CD4-positive, alpha-beta T cell (primary cell): ENCODE measurements at regions not wholly inside any gene's neighbourhood (a gene's known extent, or its start where the extent isn't known, plus 50 kb on each side); places are given as distances from the start of the nearest gene placed in this dataset.

Experiments used
- ATAC-seq: fragments of 200-7000 bp; cut with Tn5 transposase; one replicate; pipeline ENCODE4 v1.10.0; 2022; ENCODE audit warnings: mild to moderate bottlenecking; ENCODE audit not compliant: poor library complexity
- CTCF ChIA-PET: fragments of 350-600 bp; sonication (Branson Sonifier 250); formaldehyde crosslinking; loops from one replicate; lab custom pipeline; 2021; ENCODE audit warnings: antibody characterized with exemption, inconsistent platforms; lab: Charles Lee
- POLR2A ChIA-PET: fragments of 350-600 bp; sonication (Branson Sonifier 250); formaldehyde crosslinking; loops from one replicate; lab custom pipeline; 2021; ENCODE audit warnings: antibody characterized with exemption, inconsistent platforms; lab: Charles Lee
- DNase-seq, 14 experiments: peaks; one replicate each; pipeline ENCODE4 v3.0.0-alpha.2; 2013 to 2020; ENCODE audit warnings: mixed read lengths in 2 of 14
- H3K27ac ChIP-seq, 2 donors: one replicate each; pipeline versions ENCODE4 v1.5.1 to v1.7.0; 2013; ENCODE audit warnings: low read length in 2 of 2, low read depth in 1 of 2, mild to moderate bottlenecking in 1 of 2
- H3K27me3 ChIP-seq, 2 experiments: 1 replicate in 1 of 2; 2 replicates in 1 of 2; pipeline versions ENCODE4 v1.6.1 to v1.7.0; 2013; ENCODE audit warnings: low read length in 2 of 2, control low read depth in 1 of 2, mild to moderate bottlenecking in 1 of 2, moderate library complexity in 1 of 2; ENCODE audit not compliant: insufficient read depth in 2 of 2, control insufficient read depth in 1 of 2
- H3K36me3 ChIP-seq: one replicate; pipeline ENCODE4 v1.6.1; 2013; ENCODE audit warnings: low read length, control low read depth; ENCODE audit not compliant: insufficient read depth
- H3K4me1 ChIP-seq: one replicate; pipeline ENCODE4 v1.6.1; 2013; ENCODE audit warnings: low read length, control low read depth; ENCODE audit not compliant: insufficient read depth
- H3K4me3 ChIP-seq: one replicate; pipeline ENCODE4 v1.5.1; 2013; ENCODE audit warnings: mild to moderate bottlenecking, low read length, moderate library complexity
- H3K9me3 ChIP-seq, 2 experiments: 1 replicate in 1 of 2; 2 replicates in 1 of 2; pipeline versions ENCODE4 v1.6.1 to v1.7.0; 2013; ENCODE audit warnings: low read length in 2 of 2, mild to moderate bottlenecking in 2 of 2, control low read depth in 1 of 2, moderate library complexity in 1 of 2; ENCODE audit not compliant: control insufficient read depth in 1 of 2, insufficient read depth in 1 of 2
- H3K27ac Mint-ChIP-seq: one replicate; pipeline ENCODE4 v1.8.0; 2020; ENCODE audit warnings: mixed read lengths
- H3K27me3 Mint-ChIP-seq: one replicate; pipeline ENCODE4 v1.8.0; 2021; ENCODE audit warnings: mixed read lengths
- H3K36me3 Mint-ChIP-seq: one replicate; pipeline ENCODE4 v1.8.0; 2021; ENCODE audit warnings: low read depth, mixed read lengths
- H3K4me1 Mint-ChIP-seq: one replicate; pipeline ENCODE4 v1.8.0; 2021; ENCODE audit warnings: low read depth, mixed read lengths
- H3K4me3 Mint-ChIP-seq: one replicate; pipeline ENCODE4 v1.8.0; 2020; ENCODE audit warnings: mild to moderate bottlenecking, mixed read lengths
- H3K9me3 Mint-ChIP-seq: one replicate; pipeline ENCODE4 v1.8.0; 2020; ENCODE audit warnings: mixed read lengths
- intact Hi-C, 2 experiments: fragments of 100-400 bp; cut with DNase I in 1 of 2; cut with micrococcal nuclease in 1 of 2; formaldehyde crosslinking; loops; one replicate each; pipeline versions ENCODE4 v1.15.1 to v1.9.0; 2023 to 2025; cut with DNase I, micrococcal nuclease
- TF ChIP-seq, protein P1 (sequence below): fragments of 200-600 bp; IDR thresholded peaks from one replicate; pipeline ENCODE4 v1.8.0; 2022; ENCODE audit warnings: antibody characterized with exemption, mild to moderate bottlenecking

DNA sequence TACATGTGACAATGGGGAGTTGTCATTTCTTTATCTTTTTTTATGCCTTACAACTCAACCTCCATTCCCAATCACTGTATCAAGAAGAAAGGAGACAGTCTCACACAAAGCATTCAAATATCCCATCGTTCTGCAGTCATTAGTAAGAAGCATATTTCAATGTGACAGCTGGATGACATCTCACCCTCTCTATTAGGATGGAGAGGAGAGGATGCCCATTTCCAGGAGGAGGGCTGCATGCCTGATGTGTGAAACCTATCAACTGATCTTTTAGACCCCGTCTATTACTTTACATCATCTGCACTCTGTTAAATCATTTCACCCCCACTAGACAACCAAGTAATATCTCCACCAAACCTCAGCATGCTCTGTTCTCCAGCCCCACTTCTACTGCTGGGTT is 292.7 kb upstream of the CHAC2 start:
- H3K4me1 Mint-ChIP-seq: no peaks in the 10 kb centered on the region
- intact Hi-C loops: no loop called here
- no peaks in the 10 kb centered on the region for H3K36me3 Mint-ChIP-seq
- TF ChIP-seq, protein P1, sequence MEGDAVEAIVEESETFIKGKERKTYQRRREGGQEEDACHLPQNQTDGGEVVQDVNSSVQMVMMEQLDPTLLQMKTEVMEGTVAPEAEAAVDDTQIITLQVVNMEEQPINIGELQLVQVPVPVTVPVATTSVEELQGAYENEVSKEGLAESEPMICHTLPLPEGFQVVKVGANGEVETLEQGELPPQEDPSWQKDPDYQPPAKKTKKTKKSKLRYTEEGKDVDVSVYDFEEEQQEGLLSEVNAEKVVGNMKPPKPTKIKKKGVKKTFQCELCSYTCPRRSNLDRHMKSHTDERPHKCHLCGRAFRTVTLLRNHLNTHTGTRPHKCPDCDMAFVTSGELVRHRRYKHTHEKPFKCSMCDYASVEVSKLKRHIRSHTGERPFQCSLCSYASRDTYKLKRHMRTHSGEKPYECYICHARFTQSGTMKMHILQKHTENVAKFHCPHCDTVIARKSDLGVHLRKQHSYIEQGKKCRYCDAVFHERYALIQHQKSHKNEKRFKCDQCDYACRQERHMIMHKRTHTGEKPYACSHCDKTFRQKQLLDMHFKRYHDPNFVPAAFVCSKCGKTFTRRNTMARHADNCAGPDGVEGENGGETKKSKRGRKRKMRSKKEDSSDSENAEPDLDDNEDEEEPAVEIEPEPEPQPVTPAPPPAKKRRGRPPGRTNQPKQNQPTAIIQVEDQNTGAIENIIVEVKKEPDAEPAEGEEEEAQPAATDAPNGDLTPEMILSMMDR: no peak
- peaks cover 0 to under 1% of the 10 kb centered on the region in 2 experiments for H3K9me3 ChIP-seq
- no peaks in the 10 kb centered on the region for H3K27me3 ChIP-seq
- no peak for ATAC-seq
- no peak overlapping the region for H3K4me3 ChIP-seq
- no peak overlapping the region for H3K27ac ChIP-seq
- ChIA-PET CTCF (no interaction called here), POLR2A (no interaction called here)
- H3K9me3 Mint-ChIP-seq: no peaks in the 10 kb centered on the region
- no peak overlapping the region for H3K27ac Mint-ChIP-seq
- no peaks in the 10 kb centered on the region for H3K4me1 ChIP-seq
- H3K4me3 Mint-ChIP-seq: no peak overlapping the region
- no peaks in the 10 kb centered on the region for H3K27me3 Mint-ChIP-seq
- no peak for DNase-seq
- no peaks in the 10 kb centered on the region for H3K36me3 ChIP-seq

DNA sequence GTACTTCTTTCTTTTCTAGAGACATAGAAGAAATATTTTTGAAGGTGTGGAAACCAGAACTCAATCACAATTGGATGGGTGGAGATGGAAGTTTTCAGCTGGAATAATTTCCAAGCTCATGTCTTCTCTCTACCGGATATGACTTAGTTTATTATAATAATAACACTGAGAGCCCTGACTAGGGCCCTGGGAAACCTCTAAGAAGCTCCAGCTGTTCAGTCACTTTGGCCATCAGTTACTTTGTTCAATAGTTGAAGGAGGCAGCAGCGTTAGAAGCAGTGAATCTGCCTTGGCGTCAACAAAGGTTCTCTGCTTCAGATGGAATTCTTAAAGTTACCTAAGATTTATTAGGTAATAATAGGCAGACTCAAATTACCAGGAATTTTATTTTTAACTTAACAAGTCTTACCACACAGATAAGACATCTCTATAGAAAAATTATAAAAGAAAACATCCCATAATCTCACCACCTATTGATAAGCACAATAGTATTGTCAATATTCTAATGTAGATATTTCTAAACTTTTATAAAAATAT is 293.8 kb upstream of the CHAC2 start:
- H3K36me3 Mint-ChIP-seq: no peaks in the 10 kb centered on the region
- no peaks in the 10 kb centered on the region for H3K9me3 Mint-ChIP-seq
- no peaks in the 10 kb centered on the region for H3K36me3 ChIP-seq
- H3K27ac Mint-ChIP-seq: no peak overlapping the region
- no peak overlapping the region for H3K4me3 ChIP-seq
- POLR2A ChIA-PET: no interaction called here
- DNase-seq (no peak), ATAC-seq (no peak)
- TF ChIP-seq, protein P1: no peak
- H3K27me3 Mint-ChIP-seq: peaks cover 1% of the 10 kb centered on the region
- no peak overlapping the region for H3K27ac ChIP-seq
- peaks cover 0 to 6% of the 10 kb centered on the region in 2 experiments for H3K9me3 ChIP-seq
- H3K4me1 Mint-ChIP-seq: no peaks in the 10 kb centered on the region
- H3K4me3 Mint-ChIP-seq: no peak overlapping the region
- no peaks in the 10 kb centered on the region for H3K27me3 ChIP-seq
- intact Hi-C loops: no loop called here
- CTCF ChIA-PET: no interaction called here
- H3K4me1 ChIP-seq: no peaks in the 10 kb centered on the region

DNA sequence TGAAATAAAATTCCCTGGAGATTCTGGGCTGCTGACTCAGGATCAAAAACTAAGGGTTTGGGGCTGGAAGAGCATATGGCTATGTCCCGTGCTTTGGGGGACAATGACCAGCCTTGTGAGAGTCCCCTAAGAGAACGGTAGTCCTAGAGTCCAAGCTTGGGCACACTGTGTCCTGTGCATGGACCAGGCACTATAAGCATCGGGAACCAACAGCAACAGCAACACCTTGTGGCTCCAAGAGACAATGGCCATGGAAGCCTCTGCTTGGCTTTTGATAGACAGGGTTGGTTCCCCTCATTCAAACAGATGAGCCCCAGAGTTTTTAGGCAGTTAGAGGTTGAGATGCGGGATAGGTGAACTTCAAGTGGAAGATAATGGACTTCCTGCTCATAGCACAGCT is 294.4 kb upstream of the CHAC2 start:
- no peak overlapping the region for H3K27ac Mint-ChIP-seq
- no peak for ATAC-seq

More for the DNA sequence above, 294.4 kb upstream of the CHAC2 start:
- Histone ChIP-seq H3K36me3 (no peaks in the 10 kb centered on the region), H3K9me3 (peaks cover 0 to 6% of the 10 kb centered on the region in 2 experiments), H3K27me3 (no peaks in the 10 kb centered on the region), H3K4me3 (no peak overlapping the region), H3K27ac (no peak overlapping the region), H3K4me1 (no peaks in the 10 kb centered on the region)
- intact Hi-C loops: no loop called here
- no peaks in the 10 kb centered on the region for H3K36me3 Mint-ChIP-seq
- ChIA-PET POLR2A (no interaction called here), CTCF (no interaction called here)
- TF ChIP-seq, protein P1: no peak
- no peak for DNase-seq
- H3K4me3 Mint-ChIP-seq: no peak overlapping the region
- H3K4me1 Mint-ChIP-seq: no peaks in the 10 kb centered on the region
- H3K27me3 Mint-ChIP-seq: peaks cover 5% of the 10 kb centered on the region
- H3K9me3 Mint-ChIP-seq: no peaks in the 10 kb centered on the region
